ENCODE measurements at regions not wholly inside any gene's neighbourhood (a gene's known extent, or its start where the extent isn't known, plus 50 kb on each side); places are given as distances from the start of the nearest gene placed in this dataset.

DNA sequence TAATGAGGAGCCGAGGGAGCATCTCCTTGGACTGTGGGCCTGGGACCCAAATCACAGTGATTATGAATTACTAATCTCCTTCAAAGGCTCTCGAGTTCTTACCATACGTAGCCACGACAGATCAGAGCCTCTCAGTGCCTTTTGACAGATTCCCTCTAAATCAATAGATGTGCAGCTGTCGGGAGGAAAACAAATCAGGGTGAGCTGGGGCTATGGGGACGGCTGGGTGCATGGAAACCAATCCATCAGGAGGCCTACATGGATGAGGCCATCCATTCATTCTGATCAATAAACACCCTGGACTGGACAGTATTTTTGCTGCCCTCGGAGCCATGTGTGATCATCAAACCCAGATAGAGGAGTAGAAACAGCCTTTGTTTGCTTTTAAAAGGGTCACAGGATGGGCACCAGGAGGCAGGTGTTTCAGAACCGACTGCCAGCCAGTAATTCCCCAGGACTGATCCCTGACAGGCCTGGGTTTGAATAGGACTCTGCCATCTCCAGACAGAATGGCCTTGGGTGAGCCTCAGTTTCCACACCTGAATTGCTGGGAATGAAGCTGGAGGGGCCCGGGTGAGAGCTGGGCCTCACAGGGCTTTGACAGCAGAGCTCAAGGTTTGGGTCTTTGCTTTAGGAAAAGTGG is 532.8 kb downstream of the MATN1 start:
- Histone ChIP-seq H3K4me1 (peaks cover 0 to 7% (median 5%) of the 10 kb centered on the region in 4 donors), H3K27me3 (no peaks in the 10 kb centered on the region), H3K27ac (peak overlapping the region in 2 of 4 donors; percentile 35 to 47), H3K4me3 (no peak overlapping the region), H3K9me3 (no peaks in the 10 kb centered on the region), H3K36me3 (no peaks in the 10 kb centered on the region)
- WGBS, 2 donors = 80 to 81% methylated on average over 9 of the region's 9 CpGs
- ATAC-seq (ENCODE audit: low FRiP score in 2 of 2) (no peak), DNase-seq (no peak)
- TF ChIP-seq EP300 (IDR thresholded peaks at IDR 0.05) = no peak
- TF ChIP-seq, protein P1, sequence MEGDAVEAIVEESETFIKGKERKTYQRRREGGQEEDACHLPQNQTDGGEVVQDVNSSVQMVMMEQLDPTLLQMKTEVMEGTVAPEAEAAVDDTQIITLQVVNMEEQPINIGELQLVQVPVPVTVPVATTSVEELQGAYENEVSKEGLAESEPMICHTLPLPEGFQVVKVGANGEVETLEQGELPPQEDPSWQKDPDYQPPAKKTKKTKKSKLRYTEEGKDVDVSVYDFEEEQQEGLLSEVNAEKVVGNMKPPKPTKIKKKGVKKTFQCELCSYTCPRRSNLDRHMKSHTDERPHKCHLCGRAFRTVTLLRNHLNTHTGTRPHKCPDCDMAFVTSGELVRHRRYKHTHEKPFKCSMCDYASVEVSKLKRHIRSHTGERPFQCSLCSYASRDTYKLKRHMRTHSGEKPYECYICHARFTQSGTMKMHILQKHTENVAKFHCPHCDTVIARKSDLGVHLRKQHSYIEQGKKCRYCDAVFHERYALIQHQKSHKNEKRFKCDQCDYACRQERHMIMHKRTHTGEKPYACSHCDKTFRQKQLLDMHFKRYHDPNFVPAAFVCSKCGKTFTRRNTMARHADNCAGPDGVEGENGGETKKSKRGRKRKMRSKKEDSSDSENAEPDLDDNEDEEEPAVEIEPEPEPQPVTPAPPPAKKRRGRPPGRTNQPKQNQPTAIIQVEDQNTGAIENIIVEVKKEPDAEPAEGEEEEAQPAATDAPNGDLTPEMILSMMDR (IDR thresholded peaks at IDR 0.05) = no peak

DNA sequence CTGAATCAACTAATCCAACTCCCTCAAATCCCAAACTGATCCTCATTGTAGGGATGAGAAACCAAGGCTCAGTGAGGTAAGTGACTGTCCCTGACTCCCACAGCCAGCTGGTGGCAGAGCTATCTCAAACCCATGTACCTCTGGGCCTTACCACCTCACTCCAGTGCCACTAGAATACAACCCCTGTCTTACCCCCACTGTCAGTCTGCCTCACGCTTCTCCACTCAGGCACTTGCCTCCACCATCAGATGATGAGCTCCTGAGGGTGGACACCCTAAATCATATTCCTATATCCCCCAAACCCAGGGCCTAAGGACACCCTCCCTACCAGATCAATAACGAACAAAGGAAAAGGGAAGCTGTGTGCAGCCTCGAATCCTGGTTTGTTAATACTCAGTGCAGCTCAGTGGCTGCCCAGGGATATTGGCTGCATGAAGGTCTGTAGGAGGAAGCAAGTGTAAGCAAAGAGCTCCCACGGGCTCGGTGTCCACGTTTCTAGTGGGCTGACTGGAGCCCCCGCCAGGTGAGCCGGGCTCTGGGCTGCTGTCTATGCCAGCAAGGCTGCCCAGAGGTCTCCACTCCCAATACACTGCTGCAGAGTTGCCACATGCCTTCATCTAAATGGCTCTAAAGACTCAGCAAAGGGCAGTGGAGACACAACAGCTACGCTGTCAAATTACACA is 533.4 kb downstream of the MATN1 start:
- Histone ChIP-seq H3K36me3 (no peaks in the 10 kb centered on the region), H3K9me3 (no peaks in the 10 kb centered on the region), H3K4me1 (peaks cover 0 to 7% (median 5%) of the 10 kb centered on the region in 4 donors), H3K27ac (no peak overlapping the region), H3K27me3 (no peaks in the 10 kb centered on the region), H3K4me3 (no peak overlapping the region)
- DNase-seq (peak in 1 of 2 donors; percentile 43), ATAC-seq (ENCODE audit: low FRiP score in 2 of 2) (no peak)
- no peak for TF ChIP-seq POLR2AphosphoS5 (IDR thresholded peaks at IDR 0.05)
- TF ChIP-seq, protein P1 (IDR thresholded peaks at IDR 0.05) = no peak
- no peak for TF ChIP-seq POLR2A (IDR thresholded peaks at IDR 0.05)
- TF ChIP-seq EP300 (IDR thresholded peaks at IDR 0.05) = no peak
- WGBS, 2 donors = 73 to 87% methylated on average over 5 to 9 of the region's 9 CpGs

DNA sequence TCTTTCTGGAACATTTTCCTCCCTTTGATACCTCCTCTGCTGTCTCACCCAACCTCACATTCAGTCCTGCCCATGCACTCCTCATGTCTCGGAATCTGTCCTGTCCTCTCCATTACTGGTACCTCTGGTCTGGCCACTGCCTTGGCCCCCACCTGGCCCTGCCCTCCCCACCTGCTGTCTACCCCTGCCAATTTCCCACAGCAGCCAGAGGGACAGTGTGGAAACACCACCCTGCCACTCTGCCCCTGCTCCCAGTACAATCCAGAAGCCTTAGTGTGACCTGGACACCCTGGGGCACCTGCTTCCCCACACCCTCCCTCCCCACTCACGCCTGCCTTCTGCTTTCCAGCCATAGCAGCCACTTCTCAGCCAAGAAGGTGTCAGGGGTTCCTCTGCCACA is 534.4 kb downstream of the MATN1 start:
- TF ChIP-seq POLR2A (IDR thresholded peaks at IDR 0.05) (no peak), POLR2AphosphoS5 (IDR thresholded peaks at IDR 0.05) (no peak), EP300 (IDR thresholded peaks at IDR 0.05) (no peak)
- TF ChIP-seq, protein P1 (IDR thresholded peaks at IDR 0.05) = no peak
- Histone ChIP-seq H3K27ac (no peak overlapping the region), H3K9me3 (no peaks in the 10 kb centered on the region), H3K4me3 (no peak overlapping the region), H3K36me3 (no peaks in the 10 kb centered on the region), H3K27me3 (no peaks in the 10 kb centered on the region), H3K4me1 (peaks cover 0 to 7% (median 5%) of the 10 kb centered on the region in 4 donors)
- DNase-seq (no peak), ATAC-seq (ENCODE audit: low FRiP score in 2 of 2) (no peak)
- 93 to 96% methylated on average over 2 of the region's 2 CpGs for WGBS, 2 donors

DNA sequence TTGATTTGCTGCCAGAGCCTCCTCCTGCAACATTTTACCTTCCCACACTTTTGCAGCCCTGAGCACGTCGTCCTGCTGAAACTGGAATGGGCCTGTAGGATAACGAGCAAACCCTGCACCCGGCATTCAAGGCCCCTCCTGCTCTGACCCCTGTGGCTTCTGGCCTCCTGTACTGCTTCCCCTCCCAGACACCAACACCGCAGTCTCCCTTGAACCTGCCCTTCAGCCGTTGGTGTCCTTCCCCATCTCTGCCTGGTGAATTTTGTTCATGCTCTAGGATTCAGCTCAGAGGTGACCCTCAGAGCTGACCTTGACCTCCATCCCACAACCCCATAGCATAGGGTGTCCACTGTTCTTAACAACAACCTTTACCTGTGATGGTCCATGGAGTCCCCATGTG is 535.1 kb downstream of the MATN1 start:
- DNase-seq = no peak
- Histone ChIP-seq H3K27ac (no peak overlapping the region), H3K36me3 (no peaks in the 10 kb centered on the region), H3K9me3 (no peaks in the 10 kb centered on the region), H3K4me1 (peaks cover 0 to 7% (median 5%) of the 10 kb centered on the region in 4 donors), H3K4me3 (no peak overlapping the region), H3K27me3 (no peaks in the 10 kb centered on the region)
- ATAC-seq (ENCODE audit: low FRiP score in 2 of 2) = no peak
- WGBS, 2 donors = 67 to 76% methylated on average over 6 of the region's 6 CpGs
- no peak for TF ChIP-seq POLR2A (IDR thresholded peaks at IDR 0.05)
- TF ChIP-seq POLR2AphosphoS5 (IDR thresholded peaks at IDR 0.05) = no peak
- TF ChIP-seq, protein P1 (IDR thresholded peaks at IDR 0.05) = no peak
- no peak for TF ChIP-seq EP300 (IDR thresholded peaks at IDR 0.05)

All from upper lobe of left lung (tissue), 6 donors.